CD4-positive, alpha-beta T cell (primary cell): ENCODE measurements at regions not wholly inside any gene's neighbourhood (a gene's known extent, or its start where the extent isn't known, plus 50 kb on each side); places are given as distances from the start of the nearest gene placed in this dataset.
A peak's percentile ranks its signal among the peaks of the same experiment; 100 is the strongest.

Experiments used
- ATAC-seq: fragments of 200-7000 bp; cut with Tn5 transposase; one replicate; pipeline ENCODE4 v1.10.0; 2022; ENCODE audit warnings: mild to moderate bottlenecking; ENCODE audit not compliant: poor library complexity
- CTCF ChIA-PET: fragments of 350-600 bp; sonication (Branson Sonifier 250); formaldehyde crosslinking; loops from one replicate; lab custom pipeline; 2021; ENCODE audit warnings: antibody characterized with exemption, inconsistent platforms; lab: Charles Lee
- POLR2A ChIA-PET: fragments of 350-600 bp; sonication (Branson Sonifier 250); formaldehyde crosslinking; loops from one replicate; lab custom pipeline; 2021; ENCODE audit warnings: antibody characterized with exemption, inconsistent platforms; lab: Charles Lee
- DNase-seq, 14 experiments: peaks; one replicate each; pipeline ENCODE4 v3.0.0-alpha.2; 2013 to 2020; ENCODE audit warnings: mixed read lengths in 2 of 14
- H3K27ac ChIP-seq, 2 donors: one replicate each; pipeline versions ENCODE4 v1.5.1 to v1.7.0; 2013; ENCODE audit warnings: low read length in 2 of 2, low read depth in 1 of 2, mild to moderate bottlenecking in 1 of 2
- H3K27me3 ChIP-seq, 2 experiments: 1 replicate in 1 of 2; 2 replicates in 1 of 2; pipeline versions ENCODE4 v1.6.1 to v1.7.0; 2013; ENCODE audit warnings: low read length in 2 of 2, control low read depth in 1 of 2, mild to moderate bottlenecking in 1 of 2, moderate library complexity in 1 of 2; ENCODE audit not compliant: insufficient read depth in 2 of 2, control insufficient read depth in 1 of 2
- H3K36me3 ChIP-seq: one replicate; pipeline ENCODE4 v1.6.1; 2013; ENCODE audit warnings: low read length, control low read depth; ENCODE audit not compliant: insufficient read depth
- H3K4me1 ChIP-seq: one replicate; pipeline ENCODE4 v1.6.1; 2013; ENCODE audit warnings: low read length, control low read depth; ENCODE audit not compliant: insufficient read depth
- H3K4me3 ChIP-seq: one replicate; pipeline ENCODE4 v1.5.1; 2013; ENCODE audit warnings: mild to moderate bottlenecking, low read length, moderate library complexity
- H3K9me3 ChIP-seq, 2 experiments: 1 replicate in 1 of 2; 2 replicates in 1 of 2; pipeline versions ENCODE4 v1.6.1 to v1.7.0; 2013; ENCODE audit warnings: low read length in 2 of 2, mild to moderate bottlenecking in 2 of 2, control low read depth in 1 of 2, moderate library complexity in 1 of 2; ENCODE audit not compliant: control insufficient read depth in 1 of 2, insufficient read depth in 1 of 2
- H3K27ac Mint-ChIP-seq: one replicate; pipeline ENCODE4 v1.8.0; 2020; ENCODE audit warnings: mixed read lengths
- H3K27me3 Mint-ChIP-seq: one replicate; pipeline ENCODE4 v1.8.0; 2021; ENCODE audit warnings: mixed read lengths
- H3K36me3 Mint-ChIP-seq: one replicate; pipeline ENCODE4 v1.8.0; 2021; ENCODE audit warnings: low read depth, mixed read lengths
- H3K4me1 Mint-ChIP-seq: one replicate; pipeline ENCODE4 v1.8.0; 2021; ENCODE audit warnings: low read depth, mixed read lengths
- H3K4me3 Mint-ChIP-seq: one replicate; pipeline ENCODE4 v1.8.0; 2020; ENCODE audit warnings: mild to moderate bottlenecking, mixed read lengths
- H3K9me3 Mint-ChIP-seq: one replicate; pipeline ENCODE4 v1.8.0; 2020; ENCODE audit warnings: mixed read lengths
- CTCF ChIP-seq: fragments of 200-600 bp; IDR thresholded peaks from one replicate; pipeline ENCODE4 v1.8.0; 2022; ENCODE audit warnings: antibody characterized with exemption, mild to moderate bottlenecking
- intact Hi-C, 2 experiments: fragments of 100-400 bp; cut with DNase I in 1 of 2; cut with micrococcal nuclease in 1 of 2; formaldehyde crosslinking; loops; one replicate each; pipeline versions ENCODE4 v1.15.1 to v1.9.0; 2023 to 2025; cut with DNase I, micrococcal nuclease

DNA sequence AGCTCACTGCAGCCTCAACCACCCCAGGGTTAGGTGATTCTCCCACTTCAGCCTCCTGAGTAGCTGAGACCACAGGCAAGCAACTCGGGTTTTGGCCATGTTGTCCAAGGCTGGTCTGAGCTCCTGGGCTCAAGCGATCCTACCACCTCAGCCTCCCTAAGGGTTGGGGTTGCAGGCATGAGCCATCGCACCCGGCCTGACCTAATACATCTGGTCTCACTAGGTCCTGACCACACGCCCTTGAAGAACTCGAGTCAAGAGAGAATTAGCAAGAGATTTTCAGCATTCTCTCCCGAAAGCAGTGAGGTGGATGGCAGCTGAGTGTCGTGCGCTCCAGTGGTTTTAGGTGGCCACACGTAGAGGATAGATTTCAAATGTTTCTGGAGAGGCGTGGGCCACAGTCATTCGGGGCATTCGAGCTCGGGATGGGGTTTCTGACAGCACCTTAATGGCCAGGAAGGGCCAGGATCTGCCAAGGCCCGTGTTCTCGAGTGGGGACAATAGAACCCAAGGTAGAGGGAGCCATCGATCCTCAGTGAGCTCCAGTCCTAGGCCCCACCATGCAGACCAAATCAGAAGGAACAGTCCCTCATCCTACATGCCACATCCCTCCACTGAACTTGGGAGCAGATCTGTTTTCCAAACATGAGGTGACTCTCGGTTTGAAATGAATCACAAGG, 193.1 kb downstream of the ALG10 start:
- Mint-ChIP-seq H3K4me1 (peaks cover 7% of the 10 kb centered on the region), H3K4me3 (no peak overlapping the region), H3K27me3 (peaks cover 15% of the 10 kb centered on the region), H3K9me3 (no peaks in the 10 kb centered on the region), H3K36me3 (no peaks in the 10 kb centered on the region), H3K27ac (no peak overlapping the region)
- H3K27me3 ChIP-seq = peaks cover 3 to 5% of the 10 kb centered on the region in 2 experiments
- ATAC-seq (no peak), DNase-seq (no peak)
- POLR2A ChIA-PET = no interaction called here
- H3K4me1 ChIP-seq = peaks cover 14% of the 10 kb centered on the region
- no peaks in the 10 kb centered on the region for H3K36me3 ChIP-seq
- H3K9me3 ChIP-seq = peaks cover 0 to 16% of the 10 kb centered on the region in 2 experiments
- H3K4me3 ChIP-seq = no peak overlapping the region
- intact Hi-C loops = loop anchor here (5.0 kb wide), 2 partner anchors 178 to 183 kb away; no protein-coding TSS in a partner anchor
- H3K27ac ChIP-seq = no peak overlapping the region
- CTCF ChIA-PET = no interaction called here
- TF ChIP-seq CTCF = no peak

GRCh38 chr12:34215893-34216285, 193.6 kb downstream of the ALG10 start:
- Histone ChIP-seq H3K27me3 (peaks cover 3 to 5% of the 10 kb centered on the region in 2 experiments), H3K4me1 (peaks cover 14% of the 10 kb centered on the region), H3K27ac (no peak overlapping the region), H3K9me3 (peaks cover 0 to 15% of the 10 kb centered on the region in 2 experiments), H3K36me3 (no peaks in the 10 kb centered on the region), H3K4me3 (no peak overlapping the region)
- TF ChIP-seq CTCF = no peak
- H3K4me3 Mint-ChIP-seq = peak overlapping the region; percentile 11
- no peak overlapping the region for H3K27ac Mint-ChIP-seq
- POLR2A ChIA-PET = no interaction called here
- H3K9me3 Mint-ChIP-seq = no peaks in the 10 kb centered on the region
- peaks cover 7% of the 10 kb centered on the region for H3K4me1 Mint-ChIP-seq
- H3K36me3 Mint-ChIP-seq = no peaks in the 10 kb centered on the region
- DNase-seq (no peak), ATAC-seq (no peak)
- H3K27me3 Mint-ChIP-seq = peaks cover 15% of the 10 kb centered on the region
- CTCF ChIA-PET = no interaction called here
- intact Hi-C loops = loop anchor here (2.0 to 5.0 kb wide), 3 partner anchors 179 to 1459 kb away; no protein-coding TSS in a partner anchor

DNA sequence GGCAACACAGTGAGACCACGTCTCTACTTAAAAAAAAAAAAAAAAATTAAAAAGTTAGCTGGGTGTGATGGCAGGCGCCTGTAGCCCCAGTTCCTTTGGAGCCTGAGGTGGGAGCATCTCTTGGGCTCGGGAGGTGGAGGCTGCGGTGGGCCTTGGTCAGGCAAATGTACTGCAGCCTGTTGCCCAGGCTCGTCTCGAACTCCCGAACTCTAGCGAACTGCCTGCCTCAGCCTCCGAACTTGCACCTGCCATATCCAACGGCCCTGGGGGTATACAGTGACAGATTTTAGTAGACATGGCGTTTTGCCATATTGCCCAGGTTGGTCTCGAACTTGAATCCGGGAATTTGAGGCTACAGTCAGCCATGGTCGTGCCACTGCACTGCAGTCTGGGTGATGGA, 195.4 kb downstream of the ALG10 start:
- peaks cover 3 to 5% of the 10 kb centered on the region in 2 experiments for H3K27me3 ChIP-seq
- no peak overlapping the region for H3K27ac ChIP-seq
- no peaks in the 10 kb centered on the region for H3K36me3 Mint-ChIP-seq
- ATAC-seq = no peak
- ChIA-PET CTCF (no interaction called here), POLR2A (no interaction called here)
- intact Hi-C loops = loop anchor here (1.0 to 5.0 kb wide), 4 partner anchors 94 to 1461 kb away; no protein-coding TSS in a partner anchor
- no peak overlapping the region for H3K27ac Mint-ChIP-seq
- no peaks in the 10 kb centered on the region for H3K36me3 ChIP-seq
- H3K27me3 Mint-ChIP-seq = peaks cover 15% of the 10 kb centered on the region
- no peak for DNase-seq
- no peaks in the 10 kb centered on the region for H3K9me3 Mint-ChIP-seq
- no peak overlapping the region for H3K4me3 Mint-ChIP-seq
- H3K4me3 ChIP-seq = no peak overlapping the region
- peaks cover 7% of the 10 kb centered on the region for H3K4me1 Mint-ChIP-seq
- peaks cover 0 to 6% of the 10 kb centered on the region in 2 experiments for H3K9me3 ChIP-seq
- H3K4me1 ChIP-seq = peaks cover 14% of the 10 kb centered on the region
- TF ChIP-seq CTCF = no peak
